Endothelial cell of umbilical vein (primary cell): ENCODE measurements at regions not wholly inside any gene's neighbourhood (a gene's known extent, or its start where the extent isn't known, plus 50 kb on each side); places are given as distances from the start of the nearest gene placed in this dataset.
A peak's percentile ranks its signal among the peaks of the same experiment; 100 is the strongest.

Experiments used
- BruUV-seq: library from RNA; stranded (reverse); fragments of 400-500 nt; replicated peaks from 2 replicates; lab custom pipeline; 2021; lab: Mats Ljungman, UMichigan
- CTCF ChIA-PET: fragments of 300-600, 350-600 bp; sonication (Branson Sonifier 250); formaldehyde crosslinking; loops from one replicate; lab custom pipeline; 2021; ENCODE audit warnings: antibody characterized with exemption, inconsistent platforms; lab: Charles Lee
- POLR2A ChIA-PET: fragments of 300-600, 350-600 bp; sonication (Branson Sonifier 250); formaldehyde crosslinking; loops from one replicate; lab custom pipeline; 2021; ENCODE audit warnings: antibody characterized with exemption, inconsistent platforms; lab: Charles Lee
- DNase-seq: peaks from one replicate; pipeline ENCODE4 v3.0.0-alpha.2; 2011; ENCODE audit warnings: low read depth, low spot score
- FAIRE-seq: peaks from 2 replicates; lab custom pipeline; 2011; peaks lifted over from hg19 to GRCh38; lab: Jason Lieb, UNC
- H2AFZ ChIP-seq: 2 replicates; pipeline ENCODE4 v1.6.0; 2012; ENCODE audit warnings: low read depth, low read length, control low read depth, inconsistent platforms
- H3K27ac ChIP-seq: 2 replicates; pipeline ENCODE4 v1.5.1; 2011; ENCODE audit warnings: low read depth, mild to moderate bottlenecking, control low read depth, low read length, moderate library complexity; ENCODE audit not compliant: insufficient read depth
- H3K27me3 ChIP-seq, 2 experiments: 2 replicates each; pipeline versions ENCODE4 v1.6.0 to v1.6.1; 2011; ENCODE audit warnings: low read length in 2 of 2, mixed read lengths in 1 of 2; ENCODE audit not compliant: control insufficient read depth in 2 of 2, insufficient read depth in 2 of 2
- H3K36me3 ChIP-seq, 2 experiments: 2 replicates in 1 of 2; 3 replicates in 1 of 2; pipeline ENCODE4 v1.5.1; 2011; ENCODE audit warnings: low read length in 2 of 2, mild to moderate bottlenecking in 1 of 2, moderate library complexity in 1 of 2; ENCODE audit not compliant: control insufficient read depth in 2 of 2, insufficient read depth in 2 of 2; ENCODE audit errors: extremely low read depth in 1 of 2
- H3K4me1 ChIP-seq: 3 replicates; pipeline ENCODE4 v1.5.1; 2011; ENCODE audit warnings: mild to moderate bottlenecking, low read length; ENCODE audit not compliant: control insufficient read depth, insufficient read depth; ENCODE audit errors: extremely low read depth
- H3K4me2 ChIP-seq: 2 replicates; pipeline ENCODE4 v1.6.1; 2011; ENCODE audit warnings: low read length, control low read depth, mixed read lengths; ENCODE audit not compliant: insufficient read depth
- H3K4me3 ChIP-seq, 3 experiments: fragments of 200-600 bp in 1 of 3; sonication (generic), shearing (Covaris generic) in 1 of 3; replicated peaks in 1 of 3; 2 replicates each; pipeline ENCODE4 v1.5.1; 2011 to 2016; ENCODE audit warnings: control low read depth in 3 of 3, low read length in 3 of 3, mild to moderate bottlenecking in 2 of 3, inconsistent platforms in 1 of 3, low read depth in 1 of 3, moderate library complexity in 1 of 3; ENCODE audit not compliant: insufficient read depth in 1 of 3
- H3K79me2 ChIP-seq: 2 replicates; pipeline ENCODE4 v1.6.0; 2012; ENCODE audit warnings: low read length, inconsistent platforms; ENCODE audit not compliant: control insufficient read depth, insufficient read depth
- H3K9ac ChIP-seq: replicated peaks from 2 replicates; pipeline ENCODE3; 2011; ENCODE audit warnings: low read length, control low read depth; ENCODE audit not compliant: insufficient read depth; ENCODE audit errors: extremely low read depth
- H3K9me1 ChIP-seq: replicated peaks from 3 replicates; pipeline ENCODE4 v1.6.0; 2011; ENCODE audit warnings: mild to moderate bottlenecking, low read length; ENCODE audit not compliant: control insufficient read depth, insufficient read depth; ENCODE audit errors: extremely low read depth
- H3K9me3 ChIP-seq: replicated peaks from 2 replicates; pipeline ENCODE4 v1.5.1; 2012; ENCODE audit warnings: low read length, inconsistent platforms; ENCODE audit not compliant: control insufficient read depth, insufficient read depth
- H4K20me1 ChIP-seq: replicated peaks from 2 replicates; pipeline ENCODE3; 2011; ENCODE audit warnings: mild to moderate bottlenecking, low read length; ENCODE audit not compliant: control insufficient read depth, insufficient read depth; ENCODE audit errors: extremely low read depth
- CTCF ChIP-seq, 2 donors: IDR thresholded peaks; 1 replicate in 1 of 2; 2 replicates in 1 of 2; pipeline ENCODE4 v1.5.1; 2011; ENCODE audit warnings: low read length in 2 of 2, mild to moderate bottlenecking in 2 of 2, moderate library complexity in 2 of 2, control low read depth in 1 of 2, inconsistent platforms in 1 of 2, low read depth in 1 of 2; ENCODE audit not compliant: insufficient read depth in 1 of 2; ENCODE audit errors: extremely low read depth in 1 of 2
- FOS ChIP-seq: IDR thresholded peaks from 2 replicates; pipeline ENCODE4 v1.6.1; 2011; ENCODE audit warnings: mild to moderate bottlenecking, low read length, moderate library complexity, borderline replicate concordance; ENCODE audit not compliant: insufficient read depth
- JUN ChIP-seq: IDR thresholded peaks from 2 replicates; pipeline ENCODE4 v1.6.1; 2011; ENCODE audit warnings: borderline replicate concordance, low read depth; ENCODE audit not compliant: insufficient read length, insufficient read depth
- POLR2AphosphoS5 ChIP-seq: IDR thresholded peaks from 2 replicates; pipeline ENCODE4 v1.6.1; 2012; ENCODE audit warnings: low read depth, mild to moderate bottlenecking, control low read depth, low read length, moderate library complexity; ENCODE audit not compliant: insufficient read depth
- dilution Hi-C: fragments of 300-500 bp; cut with MboI; formaldehyde crosslinking; loops from one replicate; pipeline ENCODE4 v1.15.0; 2019; ENCODE audit warnings: low sequenced_read_pairs; ENCODE audit not compliant: extremely low pct_ligation_motif_present
- intact Hi-C: fragments of 100-400 bp; cut with micrococcal nuclease; formaldehyde crosslinking; loops from one replicate; pipeline ENCODE4 v1.10.0; 2022

GRCh38 chr6:139970591-139970991 is 596.1 kb upstream of the CITED2 start:
- dilution Hi-C loops (no loop called here), intact Hi-C loops (loop anchor here (10.0 kb wide), 2 partner anchors 604 to 884 kb away; no protein-coding TSS in a partner anchor)
- TF ChIP-seq CTCF (IDR thresholded peaks at IDR 0.05; ENCODE audit: extremely low read depth in 1 of 2, insufficient read depth in 1 of 2, low read depth in 1 of 2, low read length in 2 of 2) (no peak), JUN (peak; percentile 18)
- Histone ChIP-seq H3K4me3 (no peak overlapping the region), H3K4me1 (peaks cover 14% of the 10 kb centered on the region), H3K4me2 (no peak overlapping the region), H3K36me3 (no peaks in the 10 kb centered on the region), H4K20me1 (no peaks in the 10 kb centered on the region), H3K79me2 (no peaks in the 10 kb centered on the region), H2AFZ (no peak overlapping the region), H3K27ac (no peak overlapping the region), H3K9me3 (no peaks in the 10 kb centered on the region), H3K9me1 (no peaks in the 10 kb centered on the region), H3K27me3 (no peaks in the 10 kb centered on the region), H3K9ac (no peak overlapping the region)
- CTCF ChIA-PET, result interaction anchor here (0.6 to 1.7 kb wide), 6 partner anchors 10 to 606 kb away, joined by 3 to 4 read pairs (median 3); no protein-coding TSS in a partner anchor
- POLR2A ChIA-PET, result interaction anchor here (1.7 kb wide), 1 partner anchor 596 kb away, joined by 5 read pairs; the partner anchor contains the start of gene CITED2
- BruUV-seq, result no TSS peak
- no peak for FAIRE-seq
- DNase-seq, result peak; percentile 39

DNA sequence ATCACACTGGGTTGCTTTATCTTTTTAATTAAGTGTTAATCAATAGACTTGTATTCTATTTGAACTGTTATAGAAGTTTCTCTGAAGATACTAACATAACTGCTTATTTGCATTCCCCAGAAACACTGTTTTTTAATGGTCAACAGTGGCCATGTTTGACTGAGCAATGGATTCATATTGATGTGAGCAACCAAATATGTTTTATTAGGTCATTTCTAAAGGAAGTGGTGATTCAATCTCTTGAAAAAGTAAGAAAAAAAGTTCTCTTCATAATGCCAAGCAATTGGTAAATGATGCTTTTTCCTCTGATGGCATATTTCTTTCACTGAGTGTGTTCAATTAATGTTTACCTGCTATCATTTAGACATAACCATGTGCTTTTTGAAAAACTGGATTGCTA is 593.0 kb upstream of the CITED2 start:
- POLR2A ChIA-PET, result no interaction called here
- peak; percentile 68 for FAIRE-seq

More for the DNA sequence above, 593.0 kb upstream of the CITED2 start:
- H3K36me3 ChIP-seq, result no peaks in the 10 kb centered on the region
- H2AFZ ChIP-seq, result no peak overlapping the region
- no peak overlapping the region for H3K9ac ChIP-seq
- no peaks in the 10 kb centered on the region for H3K9me3 ChIP-seq
- dilution Hi-C loops, result no loop called here
- no peaks in the 10 kb centered on the region for H4K20me1 ChIP-seq
- peak overlapping the region; percentile 24 for H3K27ac ChIP-seq
- peak; percentile 58 for TF ChIP-seq FOS
- TF ChIP-seq POLR2AphosphoS5, result no peak
- TF ChIP-seq JUN, result peak; percentile 66
- H3K4me2 ChIP-seq, result no peak overlapping the region
- H3K79me2 ChIP-seq, result no peaks in the 10 kb centered on the region
- no peak overlapping the region for H3K4me3 ChIP-seq
- intact Hi-C loops, result no loop called here
- H3K9me1 ChIP-seq, result no peaks in the 10 kb centered on the region
- peaks cover 4% of the 10 kb centered on the region for H3K4me1 ChIP-seq
- CTCF ChIA-PET, result no interaction called here
- no TSS peak for BruUV-seq
- peak; percentile 55 for DNase-seq
- H3K27me3 ChIP-seq, result no peaks in the 10 kb centered on the region
